ENCODE measurements at regions not wholly inside any gene's neighbourhood (a gene's known extent, or its start where the extent isn't known, plus 50 kb on each side); places are given as distances from the start of the nearest gene placed in this dataset.

DNA sequence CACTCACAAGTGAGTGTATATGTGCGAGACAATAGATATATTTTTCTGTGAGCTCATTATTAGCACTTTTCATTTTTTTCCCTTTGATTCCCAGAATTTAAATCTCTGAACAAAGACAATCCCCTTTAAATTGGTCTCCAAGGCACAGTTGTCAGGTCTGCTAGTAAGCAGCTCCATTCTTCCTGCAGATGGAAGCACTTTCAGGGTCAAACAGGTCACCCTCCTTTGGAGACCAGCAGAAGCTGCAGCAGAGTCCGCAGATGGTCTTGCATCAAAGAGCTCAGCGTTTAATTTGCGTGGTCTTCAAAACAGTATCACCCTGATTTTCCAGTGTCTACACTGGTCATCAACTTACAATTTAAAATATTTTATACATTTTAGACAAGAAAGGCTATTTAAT, 543.8 kb downstream of the ARL4A start:
- H2AFZ ChIP-seq (ENCODE audit: low read length) = no peak overlapping the region

DNA sequence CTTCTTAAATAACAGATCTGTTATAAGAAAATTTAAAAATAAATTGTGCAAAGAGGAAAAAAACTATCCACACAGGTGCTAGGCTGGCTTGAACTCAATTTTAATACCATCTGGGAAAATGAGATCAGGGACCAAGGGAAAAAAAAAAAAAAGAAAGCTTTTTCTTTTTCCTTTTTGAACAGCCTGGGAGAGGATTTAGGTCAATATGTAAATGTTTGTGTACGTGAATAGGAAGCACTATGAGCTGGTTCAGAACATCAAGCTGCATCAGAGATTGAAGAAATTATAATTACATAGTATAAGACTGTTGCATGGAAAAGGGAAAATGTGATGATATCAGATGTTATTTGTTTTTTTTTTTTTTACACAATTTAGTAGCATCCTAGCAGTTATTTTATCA, 548.0 kb downstream of the ARL4A start:
- TF ChIP-seq EZH2phosphoT487 (IDR thresholded peaks at IDR 0.05; ENCODE audit: low read length) = no peak
- TF ChIP-seq, protein P1, sequence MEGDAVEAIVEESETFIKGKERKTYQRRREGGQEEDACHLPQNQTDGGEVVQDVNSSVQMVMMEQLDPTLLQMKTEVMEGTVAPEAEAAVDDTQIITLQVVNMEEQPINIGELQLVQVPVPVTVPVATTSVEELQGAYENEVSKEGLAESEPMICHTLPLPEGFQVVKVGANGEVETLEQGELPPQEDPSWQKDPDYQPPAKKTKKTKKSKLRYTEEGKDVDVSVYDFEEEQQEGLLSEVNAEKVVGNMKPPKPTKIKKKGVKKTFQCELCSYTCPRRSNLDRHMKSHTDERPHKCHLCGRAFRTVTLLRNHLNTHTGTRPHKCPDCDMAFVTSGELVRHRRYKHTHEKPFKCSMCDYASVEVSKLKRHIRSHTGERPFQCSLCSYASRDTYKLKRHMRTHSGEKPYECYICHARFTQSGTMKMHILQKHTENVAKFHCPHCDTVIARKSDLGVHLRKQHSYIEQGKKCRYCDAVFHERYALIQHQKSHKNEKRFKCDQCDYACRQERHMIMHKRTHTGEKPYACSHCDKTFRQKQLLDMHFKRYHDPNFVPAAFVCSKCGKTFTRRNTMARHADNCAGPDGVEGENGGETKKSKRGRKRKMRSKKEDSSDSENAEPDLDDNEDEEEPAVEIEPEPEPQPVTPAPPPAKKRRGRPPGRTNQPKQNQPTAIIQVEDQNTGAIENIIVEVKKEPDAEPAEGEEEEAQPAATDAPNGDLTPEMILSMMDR (IDR thresholded peaks at IDR 0.05; ENCODE audit: low read length) = no peak
- TF ChIP-seq EZH2 (optimal IDR thresholded peaks at IDR 0.05; ENCODE audit: low read depth, low read length) = no peak
- Histone ChIP-seq H4K20me1 (ENCODE audit: insufficient read depth, low read length) (no peaks in the 10 kb centered on the region), H3K4me2 (ENCODE audit: low read depth, low read length) (no peak overlapping the region), H3F3A (ENCODE audit: insufficient read depth, low read length) (no peaks in the 10 kb centered on the region), H3K79me2 (ENCODE audit: low read length) (no peaks in the 10 kb centered on the region), H3K9me3 (replicated peaks; ENCODE audit: insufficient read depth, low read length) (no peaks in the 10 kb centered on the region), H3K27me3 (replicated peaks; ENCODE audit: insufficient read depth, low read length) (no peaks in the 10 kb centered on the region), H3K27ac (ENCODE audit: low read length) (no peak overlapping the region), H3K4me3 (ENCODE audit: low read length) (no peak overlapping the region), H2AFZ (ENCODE audit: low read length) (no peak overlapping the region), H3K36me3 (replicated peaks; ENCODE audit: insufficient read depth, low read length) (no peaks in the 10 kb centered on the region), H3K9ac (ENCODE audit: low read length) (no peak overlapping the region), H3K9me2 (replicated peaks; ENCODE audit: insufficient read depth, low read length) (no peaks in the 10 kb centered on the region), H3K4me1 (ENCODE audit: low read length) (no peaks in the 10 kb centered on the region)
- DNase-seq = no peak

More for the DNA sequence above, 543.8 kb downstream of the ARL4A start:
- H3K36me3 ChIP-seq (replicated peaks; ENCODE audit: insufficient read depth, low read length) = no peaks in the 10 kb centered on the region
- no peaks in the 10 kb centered on the region for H3K9me2 ChIP-seq (replicated peaks; ENCODE audit: insufficient read depth, low read length)
- H3K27me3 ChIP-seq (replicated peaks; ENCODE audit: insufficient read depth, low read length) = no peaks in the 10 kb centered on the region
- TF ChIP-seq, protein P1 (IDR thresholded peaks at IDR 0.05; ENCODE audit: low read length) = no peak
- TF ChIP-seq EZH2phosphoT487 (IDR thresholded peaks at IDR 0.05; ENCODE audit: low read length) (no peak), EZH2 (optimal IDR thresholded peaks at IDR 0.05; ENCODE audit: low read depth, low read length) (no peak)
- no peaks in the 10 kb centered on the region for H3K4me1 ChIP-seq (ENCODE audit: low read length)
- no peak overlapping the region for H3K4me2 ChIP-seq (ENCODE audit: low read depth, low read length)
- no peaks in the 10 kb centered on the region for H3K79me2 ChIP-seq (ENCODE audit: low read length)
- H3K27ac ChIP-seq (ENCODE audit: low read length) = no peak overlapping the region
- no peak for DNase-seq
- no peaks in the 10 kb centered on the region for H3F3A ChIP-seq (ENCODE audit: insufficient read depth, low read length)
- no peak overlapping the region for H3K9ac ChIP-seq (ENCODE audit: low read length)
- no peaks in the 10 kb centered on the region for H3K9me3 ChIP-seq (replicated peaks; ENCODE audit: insufficient read depth, low read length)
- H4K20me1 ChIP-seq (ENCODE audit: insufficient read depth, low read length) = no peaks in the 10 kb centered on the region
- no peak overlapping the region for H3K4me3 ChIP-seq (ENCODE audit: low read length)

DNA sequence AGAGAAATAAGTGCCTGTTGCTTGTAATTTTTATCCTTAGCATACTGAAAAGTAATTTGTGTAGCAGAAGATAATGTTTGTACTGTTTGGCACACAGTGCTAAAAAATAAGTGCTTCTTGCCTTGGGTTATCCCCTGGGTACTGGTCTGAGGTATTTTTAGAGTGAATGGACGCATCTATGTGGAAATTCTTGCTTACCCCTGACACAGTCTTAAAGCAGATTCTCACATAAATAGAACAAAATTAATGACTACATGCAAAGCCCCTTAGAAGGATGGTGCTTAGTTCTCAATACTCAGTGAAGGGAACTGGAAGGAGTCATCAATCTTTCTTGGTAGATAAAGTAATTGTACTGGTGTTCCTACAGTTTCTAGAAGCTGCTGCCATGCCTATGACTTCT, 548.6 kb downstream of the ARL4A start:
- Histone ChIP-seq H3K9me2 (replicated peaks; ENCODE audit: insufficient read depth, low read length) (no peaks in the 10 kb centered on the region), H3K27ac (ENCODE audit: low read length) (no peak overlapping the region), H4K20me1 (ENCODE audit: insufficient read depth, low read length) (no peaks in the 10 kb centered on the region), H3K79me2 (ENCODE audit: low read length) (no peaks in the 10 kb centered on the region), H3K9ac (ENCODE audit: low read length) (no peak overlapping the region), H2AFZ (ENCODE audit: low read length) (no peak overlapping the region), H3K9me3 (replicated peaks; ENCODE audit: insufficient read depth, low read length) (no peaks in the 10 kb centered on the region), H3K4me2 (ENCODE audit: low read depth, low read length) (no peak overlapping the region), H3F3A (ENCODE audit: insufficient read depth, low read length) (no peaks in the 10 kb centered on the region), H3K27me3 (replicated peaks; ENCODE audit: insufficient read depth, low read length) (no peaks in the 10 kb centered on the region), H3K4me1 (ENCODE audit: low read length) (no peaks in the 10 kb centered on the region), H3K4me3 (ENCODE audit: low read length) (no peak overlapping the region), H3K36me3 (replicated peaks; ENCODE audit: insufficient read depth, low read length) (no peaks in the 10 kb centered on the region)
- DNase-seq = no peak
- TF ChIP-seq, protein P1 (IDR thresholded peaks at IDR 0.05; ENCODE audit: low read length) = no peak
- TF ChIP-seq EZH2phosphoT487 (IDR thresholded peaks at IDR 0.05; ENCODE audit: low read length) (no peak), EZH2 (optimal IDR thresholded peaks at IDR 0.05; ENCODE audit: low read depth, low read length) (no peak)
